Psoas muscle (tissue), 7 donors: ENCODE measurements at regions not wholly inside any gene's neighbourhood (a gene's known extent, or its start where the extent isn't known, plus 50 kb on each side); places are given as distances from the start of the nearest gene placed in this dataset.
A peak's percentile ranks its signal among the peaks of the same experiment; 100 is the strongest.

Experiments
- ATAC-seq, 4 donors: fragments of 200-7000 bp; cut with Tn5 transposase; one replicate each; pipeline ENCODE4 v1.9.1; 2020; ENCODE audit warnings: moderate library complexity in 3 of 4, mild to moderate bottlenecking in 2 of 4
- DNase-seq, 2 donors: peaks; one replicate each; pipeline ENCODE4 v3.0.0-alpha.2; 2020
- H3K27ac ChIP-seq: fragments of 200-600 bp; one replicate; pipeline ENCODE4 v1.8.0; 2022
- H3K27me3 ChIP-seq, 3 donors: fragments of 200-600 bp in 1 of 3; one replicate each; pipeline versions ENCODE4 v1.6.1 to v1.8.0; 2013 to 2022; ENCODE audit warnings: low read length in 2 of 3, mild to moderate bottlenecking in 2 of 3, moderate library complexity in 1 of 3; ENCODE audit not compliant: insufficient read depth in 3 of 3
- H3K36me3 ChIP-seq, 2 donors: fragments of 200-600 bp in 1 of 2; one replicate each; pipeline versions ENCODE4 v1.6.1 to v1.8.0; 2013 to 2022; ENCODE audit warnings: low read depth in 1 of 2, mild to moderate bottlenecking in 1 of 2, moderate library complexity in 1 of 2; ENCODE audit not compliant: insufficient read depth in 1 of 2
- H3K4me1 ChIP-seq: fragments of 200-600 bp; one replicate; pipeline ENCODE4 v1.8.0; 2022
- H3K4me3 ChIP-seq: fragments of 200-600 bp; one replicate; pipeline ENCODE4 v1.8.0; 2022; ENCODE audit warnings: mild to moderate bottlenecking
- H3K9me3 ChIP-seq: fragments of 200-600 bp; one replicate; pipeline ENCODE4 v1.8.0; 2022
- CTCF ChIP-seq: fragments of 200-600 bp; IDR thresholded peaks from one replicate; pipeline ENCODE4 v1.8.0; 2022; ENCODE audit warnings: antibody characterized with exemption
- WGBS, 3 donors: extraction: QIAGEN DNeasy Blood & Tissue Kit; methylation state at CpG; one replicate each; pipeline versions ENCODE4 v1.1.6 to v1.1.7; 2013; 5-methylcytosine and 5-hydroxymethylcytosine counted together
- intact Hi-C, 2 donors: fragments of 100-400 bp; cut with DNase I; formaldehyde crosslinking; loops; one replicate each; pipeline versions ENCODE4 v1.11.0 to v1.14.2; 2022
- donor health status: healthy with polysubstance abuse.
- donor health status: DM: no; HTN: no; CAD: no; lungs with moderate emphysema.
- donor health status: Bipolar disorder and iron deficiency.
- donor health status: healthy.
- donor health status: DM: yes; HTN: yes; CAD: no.
- donor health status: DM: no; HTN: no; CAD: no.
- donor health status: DM: yes; HTN: yes; CAD: no.

GRCh38 chr10:3574451-3574850 lies 210.6 kb downstream of the KLF6 start:
- no peak for TF ChIP-seq CTCF
- peaks cover 53% of the 10 kb centered on the region for H3K4me1 ChIP-seq
- peak; percentile 29 to 89 (median 83) for ATAC-seq

GRCh38 chr10:3573498-3573897 lies 211.5 kb downstream of the KLF6 start:
- DNase-seq (peak in 1 of 2 donors; percentile 57), ATAC-seq (peak; percentile 85 to 90 (median 90))
- intact Hi-C loops: loop anchor here in 1 of 2 donors (5.0 kb wide), 1 partner anchor 101 kb away; no protein-coding TSS in a partner anchor
- H3K27me3 ChIP-seq: no peaks in the 10 kb centered on the region
- no peak for TF ChIP-seq CTCF
- H3K36me3 ChIP-seq: no peaks in the 10 kb centered on the region
- H3K9me3 ChIP-seq: no peaks in the 10 kb centered on the region
- WGBS, 3 donors: 23 to 41% (median 25%) methylated on average over 8 of the region's 8 CpGs
- peaks cover 53% of the 10 kb centered on the region for H3K4me1 ChIP-seq
- no peak overlapping the region for H3K4me3 ChIP-seq
- peak overlapping the region; percentile 79 for H3K27ac ChIP-seq

More at GRCh38 chr10:3574451-3574850, 210.6 kb downstream of the KLF6 start:
- intact Hi-C loops: loop anchor here in 1 of 2 donors (5.0 kb wide), 1 partner anchor 102 kb away; no protein-coding TSS in a partner anchor
- Histone ChIP-seq H3K27me3 (no peaks in the 10 kb centered on the region), H3K4me3 (no peak overlapping the region), H3K9me3 (no peaks in the 10 kb centered on the region), H3K27ac (peak overlapping the region; percentile 79), H3K36me3 (no peaks in the 10 kb centered on the region)
- no peak for DNase-seq
- WGBS, 3 donors: 15 to 23% (median 18%) methylated on average over 10 of the region's 10 CpGs

- Histone ChIP-seq H3K36me3 (no peaks in the 10 kb centered on the region), H3K4me1 (peaks cover 53% of the 10 kb centered on the region), H3K4me3 (no peak overlapping the region), H3K27me3 (no peaks in the 10 kb centered on the region), H3K27ac (no peak overlapping the region), H3K9me3 (no peaks in the 10 kb centered on the region)
- no peak for TF ChIP-seq CTCF
- ATAC-seq (no peak), DNase-seq (no peak)
- intact Hi-C loops: loop anchor here in 1 of 2 donors (5.0 kb wide), 1 partner anchor 99 kb away; no protein-coding TSS in a partner anchor
- WGBS, 3 donors: 81 to 84% (median 83%) methylated on average over 14 of the region's 14 CpGs
Measured at GRCh38 chr10:3571310-3571825, 213.6 kb downstream of the KLF6 start.

GRCh38 chr10:3570855-3571266 lies 214.1 kb downstream of the KLF6 start:
- no peak overlapping the region for H3K4me3 ChIP-seq
- no peaks in the 10 kb centered on the region for H3K36me3 ChIP-seq
- no peaks in the 10 kb centered on the region for H3K9me3 ChIP-seq
- H3K27ac ChIP-seq: peak overlapping the region; percentile 23
- peaks cover 52% of the 10 kb centered on the region for H3K4me1 ChIP-seq
- ATAC-seq (peak in 3 of 4 donors; percentile 43 to 53 (median 51)), DNase-seq (peak; percentile 54 to 71)
- 27 to 34% (median 32%) methylated on average over 9 of the region's 9 CpGs for WGBS, 3 donors
- intact Hi-C loops: loop anchor here in 1 of 2 donors (5.0 kb wide), 1 partner anchor 99 kb away; no protein-coding TSS in a partner anchor
- no peak for TF ChIP-seq CTCF
- H3K27me3 ChIP-seq: no peaks in the 10 kb centered on the region
